ENCODE measurements at regions not wholly inside any gene's neighbourhood (a gene's known extent, or its start where the extent isn't known, plus 50 kb on each side); places are given as distances from the start of the nearest gene placed in this dataset.

DNA sequence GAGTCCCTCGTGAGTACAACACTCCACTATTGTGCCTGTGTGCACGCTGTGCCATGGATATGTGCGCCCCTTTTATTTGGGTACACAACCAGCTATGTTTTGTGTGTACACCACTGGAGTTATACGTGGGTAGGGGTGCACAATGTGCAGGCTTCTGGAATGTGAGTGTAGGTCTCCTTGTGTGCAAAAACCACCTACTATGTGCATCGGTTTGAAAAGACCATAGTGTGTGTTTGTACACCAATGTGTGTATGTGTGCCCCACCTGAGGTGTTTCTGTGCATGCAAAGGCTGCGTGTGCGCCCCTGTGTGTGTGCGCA lies 86.4 kb upstream of the ALDH1L1 start:
- DNase-seq (ENCODE audit: extremely low read depth, low read depth), result no peak
- TF ChIP-seq, protein P1, sequence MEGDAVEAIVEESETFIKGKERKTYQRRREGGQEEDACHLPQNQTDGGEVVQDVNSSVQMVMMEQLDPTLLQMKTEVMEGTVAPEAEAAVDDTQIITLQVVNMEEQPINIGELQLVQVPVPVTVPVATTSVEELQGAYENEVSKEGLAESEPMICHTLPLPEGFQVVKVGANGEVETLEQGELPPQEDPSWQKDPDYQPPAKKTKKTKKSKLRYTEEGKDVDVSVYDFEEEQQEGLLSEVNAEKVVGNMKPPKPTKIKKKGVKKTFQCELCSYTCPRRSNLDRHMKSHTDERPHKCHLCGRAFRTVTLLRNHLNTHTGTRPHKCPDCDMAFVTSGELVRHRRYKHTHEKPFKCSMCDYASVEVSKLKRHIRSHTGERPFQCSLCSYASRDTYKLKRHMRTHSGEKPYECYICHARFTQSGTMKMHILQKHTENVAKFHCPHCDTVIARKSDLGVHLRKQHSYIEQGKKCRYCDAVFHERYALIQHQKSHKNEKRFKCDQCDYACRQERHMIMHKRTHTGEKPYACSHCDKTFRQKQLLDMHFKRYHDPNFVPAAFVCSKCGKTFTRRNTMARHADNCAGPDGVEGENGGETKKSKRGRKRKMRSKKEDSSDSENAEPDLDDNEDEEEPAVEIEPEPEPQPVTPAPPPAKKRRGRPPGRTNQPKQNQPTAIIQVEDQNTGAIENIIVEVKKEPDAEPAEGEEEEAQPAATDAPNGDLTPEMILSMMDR (IDR thresholded peaks at IDR 0.05; ENCODE audit: low read depth, low read length), result no peak

GRCh38 chr3:126266291-126266840 lies 86.0 kb upstream of the ALDH1L1 start:
- no peak for DNase-seq (ENCODE audit: extremely low read depth, low read depth)
- TF ChIP-seq, protein P1 (IDR thresholded peaks at IDR 0.05; ENCODE audit: low read depth, low read length), result no peak

- TF ChIP-seq, protein P1 (IDR thresholded peaks at IDR 0.05; ENCODE audit: low read depth, low read length), result no peak
These were observed 84.6 kb upstream of the ALDH1L1 start for GRCh38 chr3:126264952-126265351.

GRCh38 chr3:126264381-126264780 lies 84.0 kb upstream of the ALDH1L1 start:
- DNase-seq (ENCODE audit: extremely low read depth, low read depth), result no peak
- TF ChIP-seq, protein P1 (IDR thresholded peaks at IDR 0.05; ENCODE audit: low read depth, low read length), result no peak

More at GRCh38 chr3:126264952-126265351, 84.6 kb upstream of the ALDH1L1 start:
- DNase-seq (ENCODE audit: extremely low read depth, low read depth), result no peak

DNA sequence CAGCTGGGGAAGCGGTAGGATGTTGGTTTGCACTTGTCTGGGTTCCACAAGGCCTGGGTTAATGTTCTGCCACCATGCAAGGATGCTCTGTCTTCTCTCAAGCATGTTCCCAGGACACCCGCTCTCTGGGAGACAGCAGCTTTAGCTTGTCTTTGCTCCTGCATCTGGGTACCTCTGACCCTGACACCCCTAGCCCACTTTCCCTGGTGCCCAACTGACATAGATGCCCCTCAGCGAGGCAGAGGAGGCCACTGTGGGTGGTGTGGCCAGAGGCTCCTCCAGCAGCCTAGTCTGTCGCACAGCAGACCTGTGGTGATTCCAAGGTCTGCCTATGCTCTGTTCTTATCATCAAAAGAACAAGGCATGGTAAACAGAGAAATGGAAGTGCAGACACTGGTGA lies 83.6 kb upstream of the ALDH1L1 start:
- DNase-seq (ENCODE audit: extremely low read depth, low read depth), result no peak
- TF ChIP-seq, protein P1 (IDR thresholded peaks at IDR 0.05; ENCODE audit: low read depth, low read length), result no peak

DNA sequence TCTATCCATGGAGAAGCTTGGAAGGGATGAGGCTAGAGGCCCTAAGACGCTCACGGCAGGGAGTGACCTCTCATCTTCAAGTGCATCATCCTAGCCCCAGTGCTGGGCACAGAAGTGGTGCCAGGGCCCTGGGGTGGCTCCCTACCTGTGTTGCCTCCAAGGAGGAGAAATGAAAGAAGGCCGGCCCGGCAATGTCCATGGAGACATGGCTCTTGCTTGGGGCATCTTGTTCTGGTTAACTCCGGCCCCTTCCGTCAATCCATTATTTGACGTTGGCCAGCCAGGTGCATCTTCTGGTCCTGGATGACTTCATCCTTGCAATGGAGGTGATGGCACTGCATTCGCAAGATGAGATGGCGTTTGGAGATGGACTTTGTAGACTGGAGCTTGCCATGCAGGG lies 83.2 kb upstream of the ALDH1L1 start:
- TF ChIP-seq, protein P1 (IDR thresholded peaks at IDR 0.05; ENCODE audit: low read depth, low read length), result no peak
- no peak for DNase-seq (ENCODE audit: extremely low read depth, low read depth)

- TF ChIP-seq, protein P1 (IDR thresholded peaks at IDR 0.05; ENCODE audit: low read depth, low read length), result no peak
- DNase-seq (ENCODE audit: extremely low read depth, low read depth), result no peak
These were observed 81.8 kb upstream of the ALDH1L1 start for GRCh38 chr3:126262227-126262626.
